ENCODE measurements at regions not wholly inside any gene's neighbourhood (a gene's known extent, or its start where the extent isn't known, plus 50 kb on each side); places are given as distances from the start of the nearest gene placed in this dataset.
A peak's percentile ranks its signal among the peaks of the same experiment; 100 is the strongest.

- ATAC-seq, result no peak
- H3K4me1 Mint-ChIP-seq, result no peaks in the 10 kb centered on the region
- no peak overlapping the region for H3K27ac Mint-ChIP-seq
- H3K36me3 Mint-ChIP-seq, result no peaks in the 10 kb centered on the region
- DNase-seq (ENCODE audit: low spot score in 2 of 2), result no peak
- H3K4me3 Mint-ChIP-seq, result no peak overlapping the region
- no peaks in the 10 kb centered on the region for H3K9me3 Mint-ChIP-seq
Measured at GRCh38 chr2:226123300-226123699, 676.3 kb downstream of the IRS1 start.

GRCh38 chr2:226122041-226122440 lies 677.6 kb downstream of the IRS1 start:
- no peak overlapping the region for H3K4me3 Mint-ChIP-seq
- no peaks in the 10 kb centered on the region for H3K36me3 Mint-ChIP-seq
- DNase-seq (ENCODE audit: low spot score in 2 of 2) (no peak), ATAC-seq (no peak)
- H3K27ac Mint-ChIP-seq, result no peak overlapping the region
- H3K9me3 Mint-ChIP-seq, result no peaks in the 10 kb centered on the region
- no peaks in the 10 kb centered on the region for H3K4me1 Mint-ChIP-seq

GRCh38 chr2:226121046-226121738 lies 678.4 kb downstream of the IRS1 start:
- no peak for DNase-seq (ENCODE audit: low spot score in 2 of 2)
- no peak overlapping the region for H3K27ac Mint-ChIP-seq
- no peak overlapping the region for H3K4me3 Mint-ChIP-seq
- H3K4me1 Mint-ChIP-seq, result no peaks in the 10 kb centered on the region
- H3K36me3 Mint-ChIP-seq, result no peaks in the 10 kb centered on the region
- H3K9me3 Mint-ChIP-seq, result no peaks in the 10 kb centered on the region
- no peak for ATAC-seq

GRCh38 chr2:226118471-226119429 lies 680.9 kb downstream of the IRS1 start:
- DNase-seq (ENCODE audit: low spot score in 2 of 2) (no peak), ATAC-seq (no peak)
- Mint-ChIP-seq H3K27ac (no peak overlapping the region), H3K36me3 (no peaks in the 10 kb centered on the region), H3K4me3 (no peak overlapping the region), H3K9me3 (no peaks in the 10 kb centered on the region), H3K4me1 (no peaks in the 10 kb centered on the region)

GRCh38 chr2:226117510-226118065 lies 682.0 kb downstream of the IRS1 start:
- no peaks in the 10 kb centered on the region for H3K4me1 Mint-ChIP-seq
- H3K9me3 Mint-ChIP-seq, result no peaks in the 10 kb centered on the region
- ATAC-seq, result no peak
- H3K27ac Mint-ChIP-seq, result no peak overlapping the region
- no peak for DNase-seq (ENCODE audit: low spot score in 2 of 2)
- no peaks in the 10 kb centered on the region for H3K36me3 Mint-ChIP-seq
- H3K4me3 Mint-ChIP-seq, result no peak overlapping the region

- DNase-seq (ENCODE audit: low spot score in 2 of 2) (no peak), ATAC-seq (no peak)
- Mint-ChIP-seq H3K27ac (no peak overlapping the region), H3K4me3 (no peak overlapping the region), H3K36me3 (no peaks in the 10 kb centered on the region), H3K4me1 (no peaks in the 10 kb centered on the region), H3K9me3 (no peaks in the 10 kb centered on the region)
Measured at GRCh38 chr2:226116346-226116745, 683.3 kb downstream of the IRS1 start.

GRCh38 chr2:226115832-226116200 lies 683.8 kb downstream of the IRS1 start:
- H3K4me1 Mint-ChIP-seq, result no peaks in the 10 kb centered on the region
- no peak for ATAC-seq
- H3K9me3 Mint-ChIP-seq, result no peaks in the 10 kb centered on the region
- H3K27ac Mint-ChIP-seq, result no peak overlapping the region
- DNase-seq (ENCODE audit: low spot score in 2 of 2), result no peak
- H3K4me3 Mint-ChIP-seq, result no peak overlapping the region
- no peaks in the 10 kb centered on the region for H3K36me3 Mint-ChIP-seq

- H3K4me1 Mint-ChIP-seq, result no peaks in the 10 kb centered on the region
- DNase-seq (ENCODE audit: low spot score in 2 of 2) (no peak), ATAC-seq (peak; percentile 70)
- H3K4me3 Mint-ChIP-seq, result no peak overlapping the region
- H3K36me3 Mint-ChIP-seq, result no peaks in the 10 kb centered on the region
- no peak overlapping the region for H3K27ac Mint-ChIP-seq
- no peaks in the 10 kb centered on the region for H3K9me3 Mint-ChIP-seq
Measured at GRCh38 chr2:226115102-226115831, 684.4 kb downstream of the IRS1 start.

- Mint-ChIP-seq H3K9me3 (peaks cover 3% of the 10 kb centered on the region), H3K36me3 (no peaks in the 10 kb centered on the region), H3K4me3 (no peak overlapping the region), H3K27ac (no peak overlapping the region), H3K4me1 (no peaks in the 10 kb centered on the region)
- no peak for DNase-seq (ENCODE audit: low spot score in 2 of 2)
- ATAC-seq, result no peak
Measured at GRCh38 chr2:226114436-226114835, 685.2 kb downstream of the IRS1 start.

- no peaks in the 10 kb centered on the region for H3K36me3 Mint-ChIP-seq
- H3K4me1 Mint-ChIP-seq, result no peaks in the 10 kb centered on the region
- no peak for DNase-seq (ENCODE audit: low spot score in 2 of 2)
- H3K4me3 Mint-ChIP-seq, result no peak overlapping the region
- no peak for ATAC-seq
- H3K9me3 Mint-ChIP-seq, result no peaks in the 10 kb centered on the region
- H3K27ac Mint-ChIP-seq, result no peak overlapping the region
Measured at GRCh38 chr2:226098861-226099745, 699.6 kb downstream of the NYAP2 start.

- no peaks in the 10 kb centered on the region for H3K36me3 Mint-ChIP-seq
- no peaks in the 10 kb centered on the region for H3K9me3 Mint-ChIP-seq
- ATAC-seq (no peak), DNase-seq (ENCODE audit: low spot score in 2 of 2) (no peak)
- H3K27ac Mint-ChIP-seq, result no peak overlapping the region
- H3K4me1 Mint-ChIP-seq, result no peaks in the 10 kb centered on the region
- no peak overlapping the region for H3K4me3 Mint-ChIP-seq
Measured at GRCh38 chr2:226095058-226095457, 695.5 kb downstream of the NYAP2 start.

GRCh38 chr2:226093364-226093763 lies 693.9 kb downstream of the NYAP2 start:
- H3K36me3 Mint-ChIP-seq, result no peaks in the 10 kb centered on the region
- H3K27ac Mint-ChIP-seq, result no peak overlapping the region
- no peaks in the 10 kb centered on the region for H3K4me1 Mint-ChIP-seq
- DNase-seq (ENCODE audit: low spot score in 2 of 2) (no peak), ATAC-seq (no peak)
- no peaks in the 10 kb centered on the region for H3K9me3 Mint-ChIP-seq
- no peak overlapping the region for H3K4me3 Mint-ChIP-seq

GRCh38 chr2:226088366-226088674 lies 688.8 kb downstream of the NYAP2 start:
- no peak overlapping the region for H3K4me3 Mint-ChIP-seq
- no peaks in the 10 kb centered on the region for H3K9me3 Mint-ChIP-seq
- DNase-seq (ENCODE audit: low spot score in 2 of 2) (no peak), ATAC-seq (peak; percentile 11)
- H3K27ac Mint-ChIP-seq, result no peak overlapping the region
- no peaks in the 10 kb centered on the region for H3K4me1 Mint-ChIP-seq
- H3K36me3 Mint-ChIP-seq, result no peaks in the 10 kb centered on the region

- DNase-seq (ENCODE audit: low spot score in 2 of 2) (no peak), ATAC-seq (peak; percentile 40)
- H3K27ac Mint-ChIP-seq, result no peak overlapping the region
- no peak overlapping the region for H3K4me3 Mint-ChIP-seq
- no peaks in the 10 kb centered on the region for H3K4me1 Mint-ChIP-seq
- H3K9me3 Mint-ChIP-seq, result no peaks in the 10 kb centered on the region
- H3K36me3 Mint-ChIP-seq, result no peaks in the 10 kb centered on the region
Measured at GRCh38 chr2:226087505-226088365, 688.2 kb downstream of the NYAP2 start.
